ENCODE measurements at regions not wholly inside any gene's neighbourhood (a gene's known extent, or its start where the extent isn't known, plus 50 kb on each side); places are given as distances from the start of the nearest gene placed in this dataset.

GRCh38 chr3:72481542-72481941, 366.7 kb downstream of the SHQ1 start:
- no peaks in the 10 kb centered on the region for H3K36me3 ChIP-seq (ENCODE audit: control insufficient read depth, insufficient read depth, low read length)
- no peaks in the 10 kb centered on the region for H4K20me1 ChIP-seq (ENCODE audit: insufficient read depth, low read length)
- intact Hi-C loops (cut with micrococcal nuclease): no loop called here
- H2AK5ac ChIP-seq (ENCODE audit: low read depth, low read length): peak overlapping the region; percentile 64; the same call in 1 of the 2 replicates
- H2BK15ac ChIP-seq (ENCODE audit: low read depth, low read length): no peak overlapping the region
- no peak overlapping the region for H2AK9ac ChIP-seq (replicated peaks; ENCODE audit: low read depth, low read length, poor library complexity)
- H2BK120ac ChIP-seq (ENCODE audit: low read depth, low read length): no peak overlapping the region
- H4K91ac ChIP-seq (ENCODE audit: insufficient read depth, low read depth, low read length): no peak overlapping the region
- H3K79me1 ChIP-seq (ENCODE audit: low read depth in 1 of 2, low read length in 2 of 2): no peaks in the 10 kb centered on the region
- no peak overlapping the region for H3K56ac ChIP-seq (ENCODE audit: extremely low read depth, insufficient read depth, low read length)
- no peak for ATAC-seq (ENCODE audit: low read depth)
- H2AFZ ChIP-seq (replicated peaks; ENCODE audit: low read length, poor library complexity): peak overlapping the region; percentile 26
- no TSS peak for BruUV-seq (replicated peaks)
- H3K14ac ChIP-seq (replicated peaks; ENCODE audit: low read depth, low read length): no peak overlapping the region
- POLR2A ChIA-PET (ENCODE audit: unreplicated experiment): no interaction called here
- no peaks in the 10 kb centered on the region for H3K9me3 ChIP-seq (ENCODE audit: control insufficient read depth, insufficient read depth, low read length)
- no peak overlapping the region for H3K23ac ChIP-seq (ENCODE audit: low read depth, low read length)
- no peak overlapping the region for H4K8ac ChIP-seq (ENCODE audit: low read depth in 2 of 2, low read length in 2 of 2)
- H3K4me2 ChIP-seq (ENCODE audit: low read depth, low read length): no peak overlapping the region
- no peak overlapping the region for H4K5ac ChIP-seq (ENCODE audit: low read depth, low read length)
- 92% methylated on average over 2 of the region's 4 CpGs; no CpG with 5 or more reads in 1 of the 2 experiments for WGBS, 2 experiments (ENCODE audit: extremely low coverage in 2 of 2, insufficient read length in 1 of 2)
- H2BK20ac ChIP-seq (ENCODE audit: low read depth, low read length): no peak overlapping the region
- in situ Hi-C loops (cut with MboI; ENCODE audit: low sequenced_read_pairs): no loop called here
- CTCF ChIA-PET: no interaction called here
- peaks cover 5% of the 10 kb centered on the region for H3K27me3 ChIP-seq (ENCODE audit: control insufficient read depth, insufficient read depth, low read length)
- no peak for DNase-seq
- peaks cover 7% of the 10 kb centered on the region for H3K4me1 ChIP-seq (ENCODE audit: control insufficient read depth, insufficient read depth, low read length)
- no peak for TF ChIP-seq USF2 (IDR thresholded peaks at IDR 0.05; ENCODE audit: low read depth, low read length)
- no peak for TF ChIP-seq RAD21 (IDR thresholded peaks at IDR 0.05; ENCODE audit: low read length)
- no peak for TF ChIP-seq NFE2L2 (IDR thresholded peaks at IDR 0.05; ENCODE audit: low read depth, low read length)
- TF ChIP-seq MAFK (IDR thresholded peaks at IDR 0.05; ENCODE audit: low read depth, low read length): no peak
- TF ChIP-seq RFX5 (IDR thresholded peaks at IDR 0.05; ENCODE audit: low read depth, low read length): no peak
- TF ChIP-seq MXI1 (IDR thresholded peaks at IDR 0.05; ENCODE audit: borderline replicate concordance, low read depth, low read length): no peak
- TF ChIP-seq CEBPB (IDR thresholded peaks at IDR 0.05; ENCODE audit: low read depth, low read length): no peak
- no peak for TF ChIP-seq ELK1 (IDR thresholded peaks at IDR 0.05; ENCODE audit: borderline replicate concordance, low read depth, low read length)
- TF ChIP-seq SMC3 (IDR thresholded peaks at IDR 0.05; ENCODE audit: low read depth, low read length): no peak
- no peak for TF ChIP-seq RCOR1 (IDR thresholded peaks at IDR 0.05; ENCODE audit: insufficient replicate concordance, low read length)
- TF ChIP-seq MAZ (IDR thresholded peaks at IDR 0.05; ENCODE audit: borderline replicate concordance, low read depth, low read length): no peak
- TF ChIP-seq BHLHE40 (IDR thresholded peaks at IDR 0.05; ENCODE audit: low read depth, low read length): no peak
- no peak for TF ChIP-seq CHD1 (IDR thresholded peaks at IDR 0.05; ENCODE audit: low read depth, low read length)
- no peak for TF ChIP-seq FOS (IDR thresholded peaks at IDR 0.05; ENCODE audit: low read depth, low read length)
- no peak for TF ChIP-seq POLR2A (IDR thresholded peaks at IDR 0.05; ENCODE audit: low read depth, low read length)
- TF ChIP-seq CTCF (conservative IDR thresholded peaks at IDR 0.05; ENCODE audit: low read depth, low read length): no peak
- no peak overlapping the region for H3K18ac ChIP-seq (ENCODE audit: low read depth, low read length)
- H3K9ac ChIP-seq (ENCODE audit: low read depth, low read length): no peak overlapping the region
- H2BK5ac ChIP-seq (ENCODE audit: low read depth, low read length, poor library complexity, severe bottlenecking): no peak overlapping the region
- no peak overlapping the region for H3K27ac ChIP-seq (ENCODE audit: insufficient read depth, low read length)
- peaks cover 4% of the 10 kb centered on the region; the same call in 1 of the 2 replicates for H3K9me1 ChIP-seq (ENCODE audit: insufficient read depth, low read length)
- H3K4ac ChIP-seq (ENCODE audit: low read depth, low read length): no peak overlapping the region; the same call in 1 of the 2 replicates
- dilution Hi-C loops (cut with HindIII; ENCODE audit: low sequenced_read_pairs, unreplicated experiment): no loop called here
- H3K4me3 ChIP-seq (ENCODE audit: insufficient read depth, low read depth, low read length): no peak overlapping the region

All from IMR-90 (cell line).